Caco-2 (cell line): ENCODE measurements at regions not wholly inside any gene's neighbourhood (a gene's known extent, or its start where the extent isn't known, plus 50 kb on each side); places are given as distances from the start of the nearest gene placed in this dataset.

Source experiments
- BruUV-seq: library from RNA; stranded (reverse); fragments of 400-500 nt; replicated peaks from 2 replicates; lab custom pipeline; 2021; lab: Mats Ljungman, UMichigan
- CTCF ChIA-PET: fragments of 300-600 bp; sonication (Branson Sonifier 250); formaldehyde crosslinking; loops from one replicate; lab custom pipeline; 2022; ENCODE audit warnings: antibody characterized with exemption; lab: Charles Lee
- POLR2A ChIA-PET: fragments of 300-600 bp; sonication (Branson Sonifier 250); formaldehyde crosslinking; loops from one replicate; lab custom pipeline; 2022; ENCODE audit warnings: antibody characterized with exemption; lab: Charles Lee
- DNase-seq, 2 experiments: peaks; one replicate each; pipeline versions ENCODE4 v3.0.0 to v3.0.0-alpha.2; 2020 to 2022
- H3K27me3 ChIP-seq: replicated peaks from 2 replicates; pipeline ENCODE4 v1.6.0; 2011; ENCODE audit warnings: low read length; ENCODE audit not compliant: control insufficient read depth, insufficient read depth
- H3K36me3 ChIP-seq: 2 replicates; pipeline ENCODE4 v1.5.1; 2011; ENCODE audit warnings: low read length; ENCODE audit not compliant: control insufficient read depth, insufficient read depth
- H3K4me1 ChIP-seq: fragments of 250-450 bp; sonication (Bioruptor Pico); 2 replicates; pipeline ENCODE4 v1.5.1; 2020; ENCODE audit warnings: mild to moderate bottlenecking
- H3K4me3 ChIP-seq: 2 replicates; pipeline ENCODE4 v1.5.1; 2011; ENCODE audit warnings: low read depth, mild to moderate bottlenecking, control low read depth, low read length
- H3K9me3 ChIP-seq: fragments of 250-450 bp; sonication (Bioruptor Pico); 2 replicates; pipeline ENCODE4 v1.5.1; 2020; ENCODE audit warnings: mild to moderate bottlenecking, moderate library complexity
- H3K27ac Mint-ChIP-seq: one replicate; pipeline ENCODE4 v1.8.0; 2022; ENCODE audit warnings: mixed read lengths; ENCODE audit not compliant: unreplicated experiment
- H3K27me3 Mint-ChIP-seq: one replicate; pipeline ENCODE4 v1.8.0; 2022; ENCODE audit warnings: mixed read lengths; ENCODE audit not compliant: insufficient read depth, unreplicated experiment
- H3K36me3 Mint-ChIP-seq: one replicate; pipeline ENCODE4 v1.8.0; 2022; ENCODE audit warnings: mild to moderate bottlenecking, mixed read lengths; ENCODE audit not compliant: insufficient read depth, unreplicated experiment
- H3K4me1 Mint-ChIP-seq: one replicate; pipeline ENCODE4 v1.8.0; 2022; ENCODE audit warnings: low read depth, mixed read lengths; ENCODE audit not compliant: unreplicated experiment
- H3K4me3 Mint-ChIP-seq: one replicate; pipeline ENCODE4 v1.8.0; 2022; ENCODE audit warnings: mild to moderate bottlenecking, moderate library complexity, mixed read lengths; ENCODE audit not compliant: unreplicated experiment
- H3K9me3 Mint-ChIP-seq: one replicate; pipeline ENCODE4 v1.8.0; 2022; ENCODE audit warnings: mixed read lengths; ENCODE audit not compliant: unreplicated experiment
- CTCF ChIP-seq, 2 experiments: fragments of 200-600 bp in 1 of 2; IDR thresholded peaks; 1 replicate in 1 of 2; 2 replicates in 1 of 2; pipeline versions ENCODE4 v1.5.1 to v1.8.0; 2011 to 2022; ENCODE audit warnings: antibody characterized with exemption in 1 of 2, control low read depth in 1 of 2, inconsistent platforms in 1 of 2, low read depth in 1 of 2, low read length in 1 of 2, mild to moderate bottlenecking in 1 of 2, moderate library complexity in 1 of 2; ENCODE audit not compliant: insufficient read depth in 1 of 2, severe bottlenecking in 1 of 2, unreplicated experiment in 1 of 2
- intact Hi-C: fragments of 100-400 bp; cut with micrococcal nuclease; formaldehyde crosslinking; loops from one replicate; pipeline ENCODE4 v1.10.0; 2022; ENCODE audit not compliant: unreplicated experiment

GRCh38 chr2:37864217-37864616, 60.9 kb upstream of the RMDN2 start:
- H3K36me3 Mint-ChIP-seq = no peaks in the 10 kb centered on the region
- ChIA-PET POLR2A (no interaction called here), CTCF (no interaction called here)
- BruUV-seq = no TSS peak
- H3K27me3 Mint-ChIP-seq = peaks cover 19% of the 10 kb centered on the region
- TF ChIP-seq CTCF (IDR thresholded peaks at IDR 0.05; ENCODE audit: insufficient read depth in 1 of 2, low read depth in 1 of 2, low read length in 1 of 2, severe bottlenecking in 1 of 2, unreplicated experiment in 1 of 2) = no peak
- no peak overlapping the region for H3K4me3 Mint-ChIP-seq
- no peak for DNase-seq
- no peaks in the 10 kb centered on the region for H3K4me1 Mint-ChIP-seq
- intact Hi-C loops = no loop called here
- Histone ChIP-seq H3K36me3 (no peaks in the 10 kb centered on the region), H3K4me3 (no peak overlapping the region), H3K9me3 (no peaks in the 10 kb centered on the region), H3K27me3 (no peaks in the 10 kb centered on the region), H3K4me1 (peaks cover 16% of the 10 kb centered on the region)
- H3K27ac Mint-ChIP-seq = no peak overlapping the region
- H3K9me3 Mint-ChIP-seq = no peaks in the 10 kb centered on the region

DNA sequence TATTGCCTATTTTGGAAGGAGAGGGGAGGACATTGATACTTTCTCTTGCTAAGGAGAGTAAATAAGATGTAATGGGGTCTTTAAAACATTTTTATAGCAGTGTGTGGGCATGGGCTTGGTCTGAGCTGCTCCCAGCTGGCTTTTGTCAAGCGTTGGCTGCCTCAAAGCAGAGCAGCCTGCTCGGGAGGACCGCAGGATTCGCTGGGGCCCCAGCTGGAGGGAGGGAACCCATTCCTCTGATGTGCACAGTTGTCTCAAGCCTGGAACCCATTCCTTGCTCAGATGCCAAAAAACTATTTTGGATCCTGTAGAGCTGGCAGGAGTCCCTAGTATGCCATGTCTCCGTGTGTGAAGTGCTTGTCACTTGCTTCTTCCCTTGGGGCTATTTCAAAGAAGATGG, 59.4 kb upstream of the RMDN2 start:
- no peak overlapping the region for H3K4me3 Mint-ChIP-seq
- peaks cover 16% of the 10 kb centered on the region for H3K4me1 ChIP-seq
- peaks cover 15% of the 10 kb centered on the region for H3K27me3 Mint-ChIP-seq
- no peak overlapping the region for H3K4me3 ChIP-seq
- H3K27me3 ChIP-seq = no peaks in the 10 kb centered on the region
- no peaks in the 10 kb centered on the region for H3K9me3 ChIP-seq
- ChIA-PET CTCF (interaction anchor here (1.3 kb wide), 1 partner anchor 12 kb away, joined by 3 read pairs; no protein-coding TSS in a partner anchor), POLR2A (no interaction called here)
- H3K36me3 ChIP-seq = no peaks in the 10 kb centered on the region
- H3K36me3 Mint-ChIP-seq = no peaks in the 10 kb centered on the region
- no peak for TF ChIP-seq CTCF (IDR thresholded peaks at IDR 0.05; ENCODE audit: insufficient read depth in 1 of 2, low read depth in 1 of 2, low read length in 1 of 2, severe bottlenecking in 1 of 2, unreplicated experiment in 1 of 2)
- no peaks in the 10 kb centered on the region for H3K9me3 Mint-ChIP-seq
- no peaks in the 10 kb centered on the region for H3K4me1 Mint-ChIP-seq
- intact Hi-C loops = no loop called here
- no peak overlapping the region for H3K27ac Mint-ChIP-seq
- BruUV-seq = no TSS peak
- DNase-seq = no peak

GRCh38 chr2:37866171-37866934, 58.7 kb upstream of the RMDN2 start:
- no TSS peak for BruUV-seq
- Mint-ChIP-seq H3K9me3 (no peaks in the 10 kb centered on the region), H3K27ac (no peak overlapping the region), H3K4me3 (no peak overlapping the region), H3K27me3 (peaks cover 15% of the 10 kb centered on the region), H3K36me3 (no peaks in the 10 kb centered on the region), H3K4me1 (no peaks in the 10 kb centered on the region)
- intact Hi-C loops = no loop called here
- POLR2A ChIA-PET = interaction anchor here (0.6 kb wide), 1 partner anchor 212 kb away, joined by 4 read pairs; no protein-coding TSS in a partner anchor
- no peaks in the 10 kb centered on the region for H3K27me3 ChIP-seq
- peaks cover 16% of the 10 kb centered on the region for H3K4me1 ChIP-seq
- DNase-seq = peak; percentile 44 to 45
- CTCF ChIA-PET = interaction anchor here (0.6 kb wide), 2 partner anchors 452 to 470 kb away, joined by 3 read pairs; no protein-coding TSS in a partner anchor
- TF ChIP-seq CTCF (IDR thresholded peaks at IDR 0.05; ENCODE audit: insufficient read depth in 1 of 2, low read depth in 1 of 2, low read length in 1 of 2, severe bottlenecking in 1 of 2, unreplicated experiment in 1 of 2) = no peak
- no peaks in the 10 kb centered on the region for H3K9me3 ChIP-seq
- H3K4me3 ChIP-seq = no peak overlapping the region
- no peaks in the 10 kb centered on the region for H3K36me3 ChIP-seq
